ENCODE measurements at regions not wholly inside any gene's neighbourhood (a gene's known extent, or its start where the extent isn't known, plus 50 kb on each side); places are given as distances from the start of the nearest gene placed in this dataset.

GRCh38 chr14:49187799-49188198, 398.4 kb downstream of the RPS29 start:
- H3K79me2 ChIP-seq (ENCODE audit: insufficient read depth, low read length): no peaks in the 10 kb centered on the region
- DNase-seq (ENCODE audit: low read depth, low spot score) (no peak), ATAC-seq (no peak)
- intact Hi-C loops (cut with micrococcal nuclease): no loop called here
- ChIA-PET POLR2A (no interaction called here), CTCF (no interaction called here), RAD21 (ENCODE audit: low non-redundant PET in 1 of 2, low total read pairs in 2 of 2, uncharacterized antibody in 2 of 2, unreplicated experiment in 2 of 2) (no interaction called here)
- no peaks in the 10 kb centered on the region for H3K36me3 ChIP-seq (ENCODE audit: control insufficient read depth in 1 of 2, insufficient read depth in 2 of 2, low read length in 2 of 2)
- no peaks in the 10 kb centered on the region for H3K4me1 ChIP-seq (ENCODE audit: control insufficient read depth in 1 of 2, insufficient read depth in 2 of 2, low read length in 2 of 2)
- H3K4me2 ChIP-seq (ENCODE audit: low read length): no peak overlapping the region
- no peak overlapping the region for H3K27ac ChIP-seq (ENCODE audit: low read depth, low read length)
- no peaks in the 10 kb centered on the region for H4K20me1 ChIP-seq (ENCODE audit: insufficient read depth)
- H3K9ac ChIP-seq (ENCODE audit: low read length): no peak overlapping the region
- no peak overlapping the region for H3K4me3 ChIP-seq (replicated peaks in 1 of 2; ENCODE audit: low read depth in 1 of 2, low read length in 2 of 2)
- no peaks in the 10 kb centered on the region for H3K9me3 ChIP-seq (ENCODE audit: control insufficient read depth in 1 of 2, insufficient read depth in 1 of 2, low read depth in 1 of 2, low read length in 2 of 2)
- no TSS peak for BruUV-seq (replicated peaks)
- H3K9me2 ChIP-seq (ENCODE audit: insufficient read depth): no peaks in the 10 kb centered on the region
- H3K27me3 ChIP-seq (ENCODE audit: insufficient read depth, low read length): no peaks in the 10 kb centered on the region
- no peak overlapping the region for H2AFZ ChIP-seq (ENCODE audit: low read depth, low read length, poor library complexity, severe bottlenecking)
- no peak for TF ChIP-seq ZFX (IDR thresholded peaks at IDR 0.05)
- TF ChIP-seq CBX3 (IDR thresholded peaks at IDR 0.05; ENCODE audit: low read depth): no peak
- no peak for TF ChIP-seq SIN3A (IDR thresholded peaks at IDR 0.05; ENCODE audit: low read depth)
- no peak for TF ChIP-seq YY1 (IDR thresholded peaks at IDR 0.05; ENCODE audit: extremely low read depth, insufficient replicate concordance, low read depth, low read length)
- TF ChIP-seq FOSL1 (IDR thresholded peaks at IDR 0.05; ENCODE audit: low read depth): no peak
- no peak for TF ChIP-seq EZH2phosphoT487 (IDR thresholded peaks at IDR 0.05; ENCODE audit: borderline replicate concordance)
- no peak for TF ChIP-seq ELF1 (IDR thresholded peaks at IDR 0.05; ENCODE audit: borderline replicate concordance, low read depth)

DNA sequence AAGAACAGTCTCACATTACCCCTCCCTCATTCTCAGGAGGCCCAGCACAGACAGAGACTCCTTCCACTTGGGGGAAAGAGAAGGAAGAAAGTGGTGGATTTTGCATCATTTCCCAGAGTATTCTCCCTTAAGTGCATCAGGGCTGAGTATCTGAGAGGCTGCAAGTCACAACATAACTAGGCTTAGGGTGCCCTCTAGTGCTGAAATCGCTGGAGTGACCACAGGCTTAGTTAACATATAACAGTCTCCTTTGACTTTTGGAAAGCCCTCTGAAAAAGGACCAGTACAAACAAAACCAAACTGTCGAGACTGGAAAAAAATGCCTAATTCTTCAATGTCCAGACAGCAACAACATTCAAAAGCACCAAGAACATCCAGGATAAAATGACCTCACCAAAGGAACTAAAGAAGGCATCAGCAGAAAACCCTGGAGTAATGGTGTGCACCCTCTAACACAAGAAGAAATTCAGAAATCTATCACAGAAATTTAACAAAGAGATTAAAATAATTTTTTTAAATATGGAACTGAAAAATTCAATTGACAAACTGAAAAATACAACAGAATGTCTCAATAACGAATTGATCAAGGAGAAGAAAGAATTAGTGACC, 412.3 kb downstream of the RPS29 start:
- TF ChIP-seq CTCF (IDR thresholded peaks at IDR 0.05 in 2 of 3, conservative IDR thresholded peaks at IDR 0.05 in 1 of 3; ENCODE audit: borderline replicate concordance in 1 of 3, insufficient read depth in 1 of 3, low read depth in 2 of 3, low read length in 2 of 3): peak; percentile 31 to 70 (median 63); a peak in 5 of 6 replicates
- no peak for TF ChIP-seq CBX3 (IDR thresholded peaks at IDR 0.05; ENCODE audit: low read depth)
- peak; percentile 73 for TF ChIP-seq RAD21 (IDR thresholded peaks at IDR 0.05; ENCODE audit: low read depth)
- ChIA-PET CTCF (interaction anchor here (1.2 to 1.3 kb wide), 2 partner anchors 377 to 1256 kb away, joined by 3 to 5 read pairs; no protein-coding TSS in a partner anchor), POLR2A (no interaction called here), RAD21 (ENCODE audit: low non-redundant PET in 1 of 2, low total read pairs in 2 of 2, uncharacterized antibody in 2 of 2, unreplicated experiment in 2 of 2) (interaction anchor here (0.6 to 0.7 kb wide), 2 partner anchors 77 to 274 kb away, joined by 3 to 5 read pairs; no protein-coding TSS in a partner anchor)
- Histone ChIP-seq H3K9me3 (ENCODE audit: control insufficient read depth in 1 of 2, insufficient read depth in 1 of 2, low read depth in 1 of 2, low read length in 2 of 2) (no peaks in the 10 kb centered on the region), H3K27me3 (ENCODE audit: insufficient read depth, low read length) (no peaks in the 10 kb centered on the region), H3K9me2 (ENCODE audit: insufficient read depth) (no peaks in the 10 kb centered on the region), H3K4me1 (ENCODE audit: control insufficient read depth in 1 of 2, insufficient read depth in 2 of 2, low read length in 2 of 2) (no peaks in the 10 kb centered on the region), H3K36me3 (ENCODE audit: control insufficient read depth in 1 of 2, insufficient read depth in 2 of 2, low read length in 2 of 2) (no peaks in the 10 kb centered on the region), H3K4me3 (replicated peaks in 1 of 2; ENCODE audit: low read depth in 1 of 2, low read length in 2 of 2) (no peak overlapping the region), H3K79me2 (ENCODE audit: insufficient read depth, low read length) (no peaks in the 10 kb centered on the region), H2AFZ (ENCODE audit: low read depth, low read length, poor library complexity, severe bottlenecking) (no peak overlapping the region), H3K9ac (ENCODE audit: low read length) (no peak overlapping the region), H3K4me2 (ENCODE audit: low read length) (no peak overlapping the region), H3K27ac (ENCODE audit: low read depth, low read length) (no peak overlapping the region), H4K20me1 (ENCODE audit: insufficient read depth) (no peaks in the 10 kb centered on the region)
- intact Hi-C loops (cut with micrococcal nuclease): loop anchor here (2.0 kb wide), 1 partner anchor 1257 kb away; no protein-coding TSS in a partner anchor
- peak; percentile 98 for ATAC-seq
- peak; percentile 63 for DNase-seq (ENCODE audit: low read depth, low spot score)
- no TSS peak for BruUV-seq (replicated peaks)
